Renal cortical epithelial cell (primary cell): ENCODE measurements at regions not wholly inside any gene's neighbourhood (a gene's known extent, or its start where the extent isn't known, plus 50 kb on each side); places are given as distances from the start of the nearest gene placed in this dataset.

Experiments
- DNase-seq: peaks from one replicate; pipeline ENCODE4 v3.0.0-alpha.2; 2011; ENCODE audit warnings: low read depth

DNA sequence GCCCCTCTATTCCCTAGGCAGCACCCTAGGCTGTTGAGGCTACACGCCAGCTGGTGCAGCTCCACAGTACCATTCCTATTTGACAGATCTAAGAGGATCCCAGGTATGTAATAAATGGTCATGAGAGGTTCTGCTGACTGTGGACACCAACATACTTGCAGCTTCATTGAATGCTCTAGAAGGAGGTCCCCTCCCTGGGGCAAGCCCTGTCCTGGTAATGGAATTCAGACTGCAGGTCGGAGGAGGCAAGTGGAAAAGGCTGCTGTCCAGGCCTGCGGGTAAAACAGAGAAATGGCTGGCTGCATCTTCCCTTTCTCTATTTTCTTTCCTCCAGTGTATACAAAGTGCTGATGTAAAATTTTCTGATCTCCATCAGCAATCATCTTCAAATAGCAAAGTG is 66.1 kb upstream of the ZNF648 start:
- no peak for DNase-seq

DNA sequence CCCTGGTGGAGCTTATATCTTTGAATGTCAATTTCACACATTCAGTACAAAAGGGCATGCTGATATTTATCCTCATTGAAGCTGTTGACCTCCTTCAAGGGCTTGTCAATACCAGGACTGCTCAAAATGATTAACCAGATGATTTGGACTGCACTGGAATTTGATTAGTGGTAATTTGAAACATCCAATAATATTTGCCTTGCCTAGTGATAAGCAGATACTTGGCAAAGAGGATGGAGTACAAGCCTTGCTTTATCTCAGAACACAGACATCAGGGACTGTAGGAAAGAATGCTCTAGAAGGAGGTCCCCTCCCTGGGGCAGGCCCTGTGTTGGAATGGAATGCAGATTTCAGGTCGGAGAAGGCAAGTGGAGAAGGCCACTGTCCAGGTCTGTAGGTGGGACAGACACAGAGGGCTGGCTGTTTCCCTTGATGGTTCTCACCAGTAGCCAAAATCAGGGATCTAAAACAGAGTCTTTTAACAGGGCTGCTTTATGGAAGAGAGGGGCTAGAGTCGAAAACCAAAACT is 64.8 kb upstream of the ZNF648 start:
- no peak for DNase-seq

DNA sequence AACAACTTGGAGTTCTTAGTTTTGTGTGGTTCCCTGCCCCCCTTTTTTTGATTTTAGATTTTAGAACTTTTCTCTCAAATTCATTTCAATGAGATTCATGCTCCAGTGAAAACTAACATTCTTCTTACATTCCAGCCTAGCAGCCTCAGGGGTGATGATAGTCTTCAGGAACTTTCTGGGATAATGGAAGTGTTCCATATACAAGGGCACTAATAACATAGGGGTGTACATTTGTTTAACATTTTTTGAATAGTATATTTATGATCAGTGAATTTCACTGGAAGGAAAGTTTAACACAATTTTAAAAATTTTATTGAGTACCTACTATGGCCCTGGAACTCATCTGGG is 61.4 kb upstream of the ZNF648 start:
- peak; percentile 15 for DNase-seq

DNA sequence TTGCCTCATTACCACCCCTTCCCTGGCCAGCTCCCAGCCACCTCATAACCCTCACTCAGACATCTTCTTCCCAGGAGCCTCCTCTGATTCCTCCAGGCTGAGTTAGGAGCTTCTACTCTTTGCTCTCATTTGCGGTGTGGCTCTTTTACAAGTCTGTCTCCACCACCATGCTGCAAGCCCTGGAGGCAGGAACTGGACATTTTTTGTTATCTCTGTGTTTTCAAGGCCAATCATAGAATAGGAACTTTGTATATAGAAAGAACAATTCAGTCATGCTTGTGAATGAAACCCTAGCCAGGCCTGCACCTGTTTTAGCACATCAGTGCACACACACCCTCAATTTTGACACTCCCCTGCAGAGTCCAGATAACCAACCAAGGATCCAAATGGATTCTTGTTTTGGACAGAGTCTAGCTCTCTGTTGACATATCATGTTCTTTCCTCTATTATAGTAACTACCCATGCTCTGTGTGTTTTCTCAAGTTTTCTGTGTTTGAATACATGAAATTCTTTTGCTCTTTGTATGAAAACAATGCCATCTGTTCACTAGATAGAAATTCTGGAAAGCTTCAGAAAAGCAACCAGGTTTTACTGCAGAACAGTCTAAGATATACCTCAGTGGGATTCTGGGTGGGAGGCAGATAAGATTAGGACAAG is 60.9 kb upstream of the ZNF648 start:
- DNase-seq = no peak

DNA sequence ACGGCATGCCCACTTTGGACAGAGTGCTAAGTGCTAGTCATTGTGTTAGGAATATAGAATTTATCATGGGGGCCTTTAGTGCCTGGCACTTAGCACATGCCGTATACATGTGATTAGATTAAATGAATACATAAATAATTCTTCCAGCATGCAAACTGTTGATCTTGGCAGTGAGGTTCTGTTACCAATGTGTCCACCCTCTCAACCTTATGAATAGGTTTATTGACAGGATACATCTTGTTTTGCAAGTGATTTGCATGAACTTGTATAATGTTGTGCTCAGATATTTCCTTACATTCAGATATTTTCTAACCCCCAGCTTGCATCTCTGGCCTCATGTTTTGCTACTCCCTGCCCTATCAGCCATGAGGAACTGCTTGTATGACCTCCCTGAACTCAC is 60.3 kb upstream of the ZNF648 start:
- DNase-seq = no peak

DNA sequence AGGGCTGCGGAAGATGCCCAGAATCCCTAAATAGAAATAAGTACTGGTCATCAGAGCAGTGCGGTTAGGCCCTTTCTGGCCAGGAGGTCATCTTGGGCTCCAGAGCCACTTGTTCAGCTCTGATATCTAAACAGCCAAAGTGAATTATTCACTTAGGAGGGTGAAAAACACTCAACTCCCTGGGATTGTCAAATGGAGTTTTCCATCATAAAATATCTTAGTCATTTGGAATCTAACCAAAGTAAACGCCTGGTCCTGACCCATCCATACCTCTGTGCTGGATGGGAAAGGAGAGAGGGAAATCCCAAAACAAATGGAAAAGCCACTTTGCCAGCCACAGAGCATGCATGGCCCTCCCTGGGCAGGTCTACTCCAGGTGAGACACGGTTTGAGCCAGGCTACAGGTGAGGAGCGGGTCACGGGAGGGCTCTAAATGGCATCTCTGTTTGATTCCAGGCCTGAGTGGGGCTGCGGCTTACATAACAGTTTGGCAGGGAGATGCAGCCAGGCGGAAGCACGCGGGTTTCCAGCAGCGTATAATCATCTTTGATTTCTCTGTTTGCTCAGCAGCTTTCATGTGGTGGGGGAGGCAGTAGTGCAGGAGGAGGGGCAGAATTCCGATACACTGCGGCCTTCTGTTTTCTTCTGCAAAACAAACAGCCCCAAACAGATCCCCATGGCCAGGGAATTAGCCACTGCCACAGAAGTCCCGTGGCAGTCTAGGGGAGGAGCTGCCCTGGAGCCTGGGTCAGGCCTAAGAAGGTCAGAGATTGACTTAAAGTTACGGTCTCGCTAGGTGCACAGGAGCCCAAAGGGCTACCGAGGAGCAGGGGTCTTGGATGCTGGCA is 59.1 kb upstream of the ZNF648 start:
- DNase-seq = peak; percentile 91

DNA sequence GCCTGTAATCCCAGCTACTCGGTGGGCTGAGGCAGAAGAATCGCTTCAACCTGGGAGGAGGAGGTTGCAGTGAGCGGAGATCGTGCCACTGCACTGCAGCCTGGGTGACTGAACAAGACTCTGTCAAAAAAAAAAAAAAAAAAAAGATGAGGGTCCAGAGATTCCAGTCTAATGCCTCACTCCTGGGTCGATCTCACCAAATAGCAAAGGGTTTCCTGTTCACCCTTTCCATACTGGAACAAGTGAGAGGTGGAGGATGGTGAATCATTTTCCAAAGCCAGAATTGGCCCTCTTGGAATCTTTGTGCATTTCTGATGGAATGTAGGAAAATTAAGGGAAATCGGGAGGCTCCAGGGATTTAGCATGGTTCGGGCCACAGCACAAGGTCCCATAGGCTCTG is 58.1 kb upstream of the ZNF648 start:
- peak; percentile 16 for DNase-seq

DNA sequence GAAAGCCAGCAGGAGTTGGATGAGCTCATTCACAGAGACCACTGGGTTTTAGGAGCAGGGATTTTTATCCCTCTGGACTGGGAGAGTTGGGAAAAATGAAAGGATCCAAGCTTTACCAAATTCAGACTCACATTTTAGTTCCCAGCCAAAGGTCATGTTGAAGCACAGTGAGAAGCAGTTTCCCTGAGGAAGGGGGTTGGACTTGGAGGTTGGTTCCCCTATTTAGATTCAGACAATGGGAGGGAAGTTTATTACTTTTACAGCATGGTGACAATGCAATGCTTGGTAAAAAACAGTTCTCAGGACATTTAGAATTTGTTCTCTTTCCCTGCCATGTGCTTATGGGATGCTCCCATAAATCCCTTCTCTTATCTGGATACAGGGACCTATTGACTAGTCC is 57.3 kb upstream of the ZNF648 start:
- DNase-seq = no peak

DNA sequence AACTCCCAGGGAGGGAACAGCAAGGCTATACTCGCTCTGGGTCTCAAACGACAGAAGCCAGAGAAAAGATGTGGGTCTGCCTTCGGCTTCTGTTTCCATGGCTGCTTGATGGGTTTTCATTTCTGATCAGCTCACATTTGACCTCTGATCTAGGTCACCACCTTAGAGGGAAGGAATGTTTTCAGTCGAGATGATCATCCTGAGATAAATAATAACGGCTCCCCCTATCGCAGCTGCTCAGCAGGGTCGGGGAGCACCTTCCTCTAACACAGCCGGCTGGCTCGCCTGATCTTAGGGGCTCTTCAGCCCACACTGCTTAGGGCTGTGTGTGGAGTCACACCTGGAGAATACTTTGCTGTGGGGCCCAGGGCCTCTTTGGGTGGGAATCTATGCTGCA is 53.1 kb upstream of the ZNF648 start:
- DNase-seq = no peak

DNA sequence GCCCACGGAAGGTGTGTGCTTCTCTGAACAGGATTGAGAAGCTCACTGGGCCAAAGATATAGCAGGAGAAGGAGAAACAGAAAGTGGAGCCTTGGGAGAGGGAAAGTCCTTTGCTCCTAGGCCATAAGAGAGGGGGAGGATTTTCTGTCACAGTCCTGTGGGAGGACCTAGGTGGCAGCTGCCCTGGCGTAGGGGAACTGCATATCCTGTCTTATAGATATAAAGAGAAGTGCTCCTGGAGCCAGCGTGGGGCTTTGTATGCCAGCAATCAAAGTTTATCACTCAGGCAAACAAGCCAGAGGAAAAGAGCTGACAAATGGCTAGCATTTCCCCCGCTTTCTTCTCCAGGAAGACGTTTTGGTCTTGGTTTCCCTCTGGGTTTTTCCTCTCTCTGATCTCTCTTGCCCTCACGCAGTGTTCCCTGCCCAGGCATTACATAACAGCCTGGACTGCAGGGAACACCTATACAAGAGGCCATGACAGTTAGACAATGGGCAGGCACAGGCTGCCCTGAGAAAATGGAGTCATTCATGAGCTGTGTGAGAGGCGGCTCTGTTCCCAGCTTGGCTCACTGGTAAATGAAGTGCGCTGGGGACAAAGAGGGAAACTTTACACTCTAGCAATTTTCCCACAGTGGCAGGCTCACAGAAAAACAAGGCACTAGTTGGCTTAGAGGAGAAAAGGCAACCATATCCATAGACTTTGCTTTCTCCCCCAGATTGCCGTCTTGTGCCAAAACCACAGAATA is 52.5 kb upstream of the ZNF648 start:
- no peak for DNase-seq

DNA sequence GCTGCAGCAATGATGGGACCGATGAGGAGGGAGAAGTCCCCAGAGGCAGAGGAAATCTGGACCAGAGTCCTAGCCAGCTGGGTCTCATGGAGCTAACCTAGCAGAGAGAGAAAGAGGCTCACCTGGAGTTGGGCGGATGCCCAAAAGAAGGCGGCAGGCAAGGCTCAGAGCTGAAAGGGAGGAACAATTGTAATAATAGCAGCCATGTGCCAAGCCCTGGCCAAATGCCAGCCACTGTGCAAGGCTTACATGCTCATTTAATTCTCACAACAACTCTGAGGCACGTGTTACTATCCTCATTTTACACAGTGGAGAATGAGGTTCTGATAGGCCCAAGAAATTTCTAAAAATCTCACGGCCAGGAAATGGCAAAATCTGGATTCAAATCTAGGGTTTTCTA is 50.0 kb upstream of the ZNF648 start:
- DNase-seq = no peak
